SW480 (cell line): ENCODE measurements at regions not wholly inside any gene's neighbourhood (a gene's known extent, or its start where the extent isn't known, plus 50 kb on each side); places are given as distances from the start of the nearest gene placed in this dataset.
A peak's percentile ranks its signal among the peaks of the same experiment; 100 is the strongest.

Source experiments
- DNase-seq: peaks from one replicate; pipeline ENCODE4 v3.0.0-alpha.2; 2016; ENCODE audit warnings: low spot score

DNA sequence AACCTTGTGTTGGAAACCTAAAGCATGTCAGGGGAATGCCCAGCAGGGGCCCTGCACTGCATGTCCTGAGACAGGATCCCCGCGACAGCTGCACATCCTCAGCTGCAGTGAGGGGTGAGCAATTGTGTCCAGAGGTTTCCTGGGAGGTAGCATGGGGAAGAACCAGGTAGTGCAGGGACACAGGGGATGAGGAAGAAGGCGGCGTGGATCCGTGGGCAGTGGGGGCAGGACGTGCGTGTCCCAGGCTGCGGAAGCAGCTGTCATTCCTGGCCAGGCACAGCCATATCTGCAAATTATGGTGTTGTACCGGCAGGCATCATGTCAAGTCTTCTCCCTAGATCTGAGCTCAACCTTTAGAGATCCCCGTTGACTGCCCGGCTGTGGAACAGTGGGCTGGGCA, 238.2 kb upstream of the MYT1L start:
- no peak for DNase-seq

GRCh38 chr2:2568411-2568810, 237.3 kb upstream of the MYT1L start:
- DNase-seq = no peak

DNA sequence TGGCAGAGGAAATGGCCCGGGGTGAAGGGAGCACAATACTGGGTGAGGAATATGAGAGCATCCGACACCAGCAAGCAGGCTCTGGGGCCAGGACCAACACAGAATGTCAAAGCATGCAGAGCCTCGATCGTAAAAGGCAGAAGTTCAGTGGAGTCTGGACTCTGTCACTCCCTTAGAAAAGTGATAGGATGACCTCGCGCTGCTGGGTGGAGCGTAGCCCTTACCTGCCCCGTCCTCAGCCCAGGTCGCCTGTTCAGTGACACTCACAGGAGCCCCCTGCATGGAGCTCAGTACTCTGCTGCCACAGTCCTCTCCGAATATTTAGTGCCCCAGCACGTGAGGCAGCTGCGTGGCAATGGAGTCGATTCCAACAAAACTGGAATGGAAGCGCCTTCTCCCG, 236.7 kb upstream of the MYT1L start:
- no peak for DNase-seq

- DNase-seq = no peak
Observed at GRCh38 chr2:2566396-2567323, 235.6 kb upstream of the MYT1L start.

DNA sequence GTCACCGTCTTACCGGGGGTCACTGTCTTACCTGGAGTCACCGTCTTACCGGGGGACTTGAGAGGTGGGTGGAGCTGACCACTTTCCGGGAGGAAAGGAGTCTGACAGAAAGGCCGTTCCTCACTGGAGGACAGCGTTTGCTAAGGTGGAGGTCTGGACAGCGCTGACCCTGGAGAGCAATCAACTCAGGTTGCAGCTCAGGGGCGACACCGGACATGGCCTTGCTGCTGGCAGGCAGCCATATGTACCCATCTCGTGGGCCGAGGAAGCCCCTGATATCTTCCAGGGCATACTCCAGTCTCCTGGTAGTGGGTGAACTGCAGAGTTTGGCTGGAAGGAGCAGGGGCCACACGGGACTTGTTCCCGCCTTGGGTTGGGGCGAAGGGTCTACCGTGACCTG, 234.6 kb upstream of the MYT1L start:
- DNase-seq = no peak

DNA sequence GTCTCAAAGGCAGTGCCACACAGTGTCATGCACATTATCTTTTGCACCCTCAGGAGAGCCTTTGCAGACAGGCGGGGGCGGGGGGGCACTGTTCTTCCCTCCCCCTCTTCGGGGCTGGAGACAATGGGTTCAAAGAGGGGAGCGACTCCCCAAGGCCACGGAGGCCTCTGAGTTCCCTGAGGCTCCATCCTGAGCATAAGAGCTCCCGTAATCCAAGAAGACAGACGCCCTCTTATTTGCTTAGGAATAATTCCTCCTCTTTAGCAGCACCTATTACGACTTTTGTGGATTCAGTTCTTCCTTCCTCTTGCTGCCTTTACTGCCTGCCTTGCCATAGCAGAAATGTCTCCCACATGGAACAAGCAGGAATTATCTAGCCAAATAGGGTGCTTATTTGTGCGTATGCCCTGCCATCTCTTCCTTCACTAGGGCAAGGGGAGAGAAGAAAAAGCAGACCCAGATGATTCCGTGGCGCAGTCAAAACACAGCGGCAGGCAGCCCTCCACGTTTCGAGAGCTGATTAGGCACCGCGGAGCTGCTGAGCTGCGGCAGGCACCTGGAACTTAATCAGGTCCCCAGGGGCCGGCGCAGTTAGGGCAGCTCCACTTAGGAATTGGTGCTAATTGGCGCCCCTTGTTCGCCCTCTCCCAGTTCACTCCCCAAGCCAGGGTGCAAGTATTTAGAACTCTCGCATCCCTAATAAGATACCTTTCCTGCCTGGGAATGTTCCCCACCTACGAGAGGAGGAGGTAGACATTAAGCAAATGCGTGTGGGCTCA, 233.4 kb upstream of the MYT1L start:
- no peak for DNase-seq

DNA sequence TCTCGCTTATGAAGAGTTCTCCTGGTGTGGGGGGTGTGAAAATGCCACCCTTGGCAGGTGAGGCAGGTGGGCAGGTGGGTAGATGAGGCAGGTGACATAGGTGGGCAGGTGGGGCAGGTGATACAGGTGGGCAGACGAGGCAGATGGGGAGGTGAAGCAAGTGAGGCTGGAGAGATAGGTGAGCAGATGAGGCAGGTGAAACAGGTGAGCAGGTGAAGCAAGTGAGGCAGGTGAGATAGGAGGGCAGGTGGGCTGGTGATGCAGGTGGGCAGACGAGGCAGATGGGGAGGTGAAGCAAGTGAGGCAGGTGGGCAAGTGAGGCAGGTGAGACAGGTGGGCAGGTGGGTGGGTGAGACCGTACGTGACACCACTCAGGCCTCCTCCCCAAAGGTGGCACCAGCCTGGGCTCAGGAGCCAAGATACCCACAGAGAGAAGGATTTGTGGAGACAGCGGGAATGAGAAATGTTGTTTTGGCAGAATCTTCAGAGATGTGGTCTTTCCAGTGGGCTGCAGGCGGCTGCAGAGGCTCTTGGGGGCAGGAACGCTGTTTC, 232.3 kb upstream of the MYT1L start:
- DNase-seq = no peak

- DNase-seq = no peak
Observed at GRCh38 chr2:2562867-2563266, 231.8 kb upstream of the MYT1L start.

DNA sequence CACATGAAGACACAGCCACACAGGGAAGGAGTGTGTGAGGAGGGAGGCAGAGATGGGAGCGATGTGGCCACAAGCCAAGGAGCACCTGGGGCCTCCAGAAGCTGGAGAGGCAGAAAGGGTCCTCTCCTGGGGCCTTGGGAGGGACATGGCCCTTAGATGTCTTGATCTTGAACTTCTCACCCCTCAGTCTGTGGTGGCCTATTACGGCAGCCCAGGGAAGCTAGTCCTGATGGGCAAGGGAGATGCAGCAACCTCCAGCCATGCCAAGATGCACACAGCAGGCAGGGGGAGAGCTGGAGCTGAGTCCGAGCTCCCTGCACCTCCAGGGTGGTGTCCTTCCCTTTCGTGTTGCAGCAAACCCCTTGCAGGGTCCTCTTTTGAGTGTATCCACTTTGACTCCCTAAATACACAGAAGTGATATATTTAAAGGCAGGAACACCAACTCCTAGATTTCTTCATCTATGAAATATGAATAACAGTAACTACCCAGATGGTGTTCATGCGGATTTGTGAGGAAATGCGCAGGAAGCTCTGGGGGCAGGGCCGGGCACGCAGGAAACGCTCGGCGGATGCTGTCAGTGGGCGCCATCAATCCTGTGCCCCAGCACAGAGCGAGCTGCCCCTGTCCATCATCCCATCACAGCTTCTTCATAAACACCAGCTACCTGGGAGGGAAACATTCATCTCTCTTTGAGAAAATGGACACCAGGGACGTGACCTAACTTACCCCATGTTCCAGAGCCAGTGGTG, 230.4 kb upstream of the MYT1L start:
- no peak for DNase-seq

DNA sequence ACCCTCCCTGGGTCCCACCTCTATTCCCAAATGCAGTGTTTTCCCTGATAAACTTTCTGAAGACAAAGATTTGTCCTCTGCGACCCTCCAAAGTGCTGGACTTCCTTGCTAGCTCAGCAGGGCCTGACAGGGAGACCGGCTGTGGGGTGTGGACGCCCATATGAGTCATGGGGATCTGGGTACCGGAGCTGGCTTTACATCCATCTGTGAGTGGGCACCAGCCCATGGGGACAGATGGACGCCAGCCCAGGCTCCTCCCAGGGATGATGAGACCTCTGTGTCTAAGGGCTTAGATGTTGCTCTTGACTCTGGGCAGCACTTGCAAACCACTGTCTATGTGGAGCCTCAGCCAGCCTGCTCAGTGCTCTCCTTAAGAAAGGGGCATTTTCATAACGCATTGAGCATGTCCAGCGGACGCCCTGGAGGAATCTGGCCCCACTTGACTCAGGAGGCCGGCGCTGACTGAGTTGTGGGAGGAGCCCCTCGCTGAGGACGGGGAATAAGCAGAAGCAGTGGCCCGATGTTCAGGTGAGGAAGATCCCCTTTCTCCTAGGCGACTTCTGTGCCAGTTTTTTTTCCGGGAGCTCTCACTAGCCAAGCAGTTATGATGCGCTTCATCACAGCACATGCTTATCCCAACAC, 229.4 kb upstream of the MYT1L start:
- no peak for DNase-seq

- DNase-seq = no peak
Observed at GRCh38 chr2:2558476-2558875, 227.4 kb upstream of the MYT1L start.

GRCh38 chr2:2557475-2557874, 226.4 kb upstream of the MYT1L start:
- DNase-seq = no peak

DNA sequence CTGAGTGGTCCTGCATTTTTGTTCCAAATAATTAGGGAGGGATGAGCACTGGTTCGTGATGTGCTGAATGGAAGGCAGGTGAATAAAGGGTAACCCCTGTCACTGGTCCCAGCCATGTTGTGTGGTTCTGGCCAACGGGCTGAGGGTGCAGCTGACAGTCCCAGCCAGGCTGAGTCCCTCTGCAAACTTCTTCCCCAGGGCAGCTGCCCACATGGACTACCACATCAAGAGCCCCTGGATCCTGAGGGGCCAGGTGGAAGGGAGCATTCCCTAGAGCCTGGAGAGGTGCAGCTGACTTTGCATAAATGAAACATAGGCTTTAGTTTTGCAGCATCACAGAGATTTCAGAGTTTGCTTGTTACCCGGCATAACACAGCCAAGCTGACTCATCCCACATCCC, 219.8 kb upstream of the MYT1L start:
- DNase-seq = no peak

- no peak for DNase-seq
Observed at GRCh38 chr2:2547911-2548310, 216.8 kb upstream of the MYT1L start.

GRCh38 chr2:2547451-2547850, 216.4 kb upstream of the MYT1L start:
- no peak for DNase-seq

DNA sequence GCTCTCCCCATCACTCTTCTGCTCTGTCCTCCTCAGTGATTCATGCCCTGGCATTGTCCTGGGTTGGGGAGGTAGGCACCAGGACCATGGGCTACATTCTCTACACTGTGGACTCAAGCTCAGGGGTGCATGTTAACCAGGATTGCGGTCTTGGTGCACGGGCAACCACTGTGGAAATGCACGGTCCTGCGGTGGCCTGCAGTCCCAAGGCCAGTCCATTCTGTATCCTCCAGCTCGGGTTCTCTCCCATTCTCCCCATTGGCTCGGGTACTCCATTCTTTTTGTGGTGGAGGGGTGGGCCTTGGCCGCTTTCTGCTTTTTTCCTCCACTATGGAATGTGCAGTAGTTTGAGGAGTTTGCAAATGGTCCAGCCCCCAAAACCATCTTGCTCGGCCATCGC, 215.0 kb upstream of the MYT1L start:
- no peak for DNase-seq

GRCh38 chr2:2542966-2543611, 212.0 kb upstream of the MYT1L start:
- DNase-seq = no peak

DNA sequence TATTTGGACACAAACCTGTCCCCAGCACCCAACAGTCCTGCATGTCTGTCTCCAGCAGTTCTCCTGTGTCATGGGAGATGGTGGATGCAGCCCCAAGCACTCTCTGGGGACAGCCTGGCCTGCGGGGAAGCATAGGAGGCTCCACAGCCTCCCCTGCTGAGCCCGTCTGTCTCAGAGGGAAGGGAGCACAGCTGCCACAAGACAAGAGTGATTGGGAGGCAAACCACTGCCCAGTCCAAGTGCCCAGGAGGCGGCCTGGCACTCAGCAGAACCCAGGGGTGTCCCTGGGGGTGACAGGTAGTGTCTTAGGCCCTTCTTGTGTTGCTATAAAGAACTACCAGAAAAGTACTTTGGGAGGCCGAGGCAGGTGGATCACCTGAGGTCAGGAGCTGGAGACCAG, 211.2 kb upstream of the MYT1L start:
- no peak for DNase-seq

- no peak for DNase-seq
Observed at GRCh38 chr2:2540406-2540805, 209.3 kb upstream of the MYT1L start.

- DNase-seq = peak; percentile 50
Observed at GRCh38 chr2:2536416-2537056, 205.5 kb upstream of the MYT1L start.

- DNase-seq = no peak
Observed at GRCh38 chr2:2530334-2530733, 199.3 kb upstream of the MYT1L start.
